ENCODE measurements at regions not wholly inside any gene's neighbourhood (a gene's known extent, or its start where the extent isn't known, plus 50 kb on each side); places are given as distances from the start of the nearest gene placed in this dataset.
A peak's percentile ranks its signal among the peaks of the same experiment; 100 is the strongest.

DNA sequence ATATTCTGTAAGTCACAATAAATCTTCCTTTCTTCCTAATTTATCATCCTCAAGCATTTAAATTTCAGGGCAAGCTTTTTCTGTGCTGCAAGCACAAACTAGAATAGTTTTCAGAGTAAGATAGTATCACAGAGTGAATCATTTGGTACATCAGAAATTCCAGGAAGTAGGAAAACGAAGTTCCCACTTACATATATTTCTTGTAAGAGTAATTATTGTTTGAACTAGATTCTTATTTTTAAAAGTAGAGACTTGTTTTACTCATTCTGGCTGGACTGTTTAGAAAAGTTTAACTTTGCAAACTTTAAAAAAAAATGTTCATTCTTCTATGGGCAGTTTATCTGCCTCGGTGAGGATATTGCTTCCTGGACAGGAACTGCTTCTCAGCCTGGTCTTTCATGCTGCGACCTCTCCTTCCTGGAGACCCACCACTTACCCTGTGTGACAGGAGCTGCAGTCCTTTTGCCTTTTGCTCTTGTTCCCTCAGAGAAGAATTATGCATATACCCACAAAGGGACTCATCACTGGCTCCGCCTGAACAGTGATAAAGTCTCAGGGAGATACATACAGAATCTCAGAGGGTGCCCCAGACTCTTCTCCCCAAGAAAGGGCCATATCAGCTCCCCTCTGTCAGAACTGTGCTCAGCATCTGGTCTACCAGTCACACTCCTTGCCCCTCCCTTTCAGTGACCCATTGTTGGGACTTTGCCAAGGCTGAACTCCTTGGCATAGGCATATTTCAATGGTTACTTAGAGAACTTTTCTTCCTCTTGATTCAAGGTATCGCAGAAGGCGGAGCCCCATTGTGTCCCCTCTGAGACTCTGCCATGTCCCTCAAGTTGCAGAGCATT is 102.7 kb upstream of the CD55 start:
- Histone ChIP-seq H3K9me3 (ENCODE audit: control insufficient read depth in 2 of 2, low read length in 2 of 2) (peaks cover 5% of the 10 kb centered on the region in 2 experiments), H3K27me3 (ENCODE audit: control insufficient read depth, insufficient read depth, low read length) (peaks cover 10% of the 10 kb centered on the region), H3K4me3 (ENCODE audit: low read depth, low read length) (no peak overlapping the region), H3K4me1 (ENCODE audit: control insufficient read depth, insufficient read depth, low read length, poor library complexity, severe bottlenecking) (no peaks in the 10 kb centered on the region), H3K27ac (ENCODE audit: insufficient read depth, low read length, poor library complexity, severe bottlenecking) (no peak overlapping the region), H3K36me3 (ENCODE audit: control insufficient read depth, insufficient read depth, low read length) (no peaks in the 10 kb centered on the region)
- Mint-ChIP-seq H3K4me1 (peaks cover 0 to 2% (median 0%) of the 10 kb centered on the region in 4 donors), H3K9me3 (peaks cover 0 to 9% (median 2%) of the 10 kb centered on the region in 7 donors), H3K27me3 (peaks cover 6% of the 10 kb centered on the region), H3K4me3 (no peak overlapping the region), H3K27ac (no peak overlapping the region), H3K36me3 (no peaks in the 10 kb centered on the region)
- DNase-seq (no peak), ATAC-seq (ENCODE audit: low read depth in 2 of 2) (no peak)

GRCh38 chr1:207219979-207220889 is 101.2 kb upstream of the CD55 start:
- peaks cover 0 to 2% (median 0%) of the 10 kb centered on the region in 4 donors for H3K4me1 Mint-ChIP-seq
- no peak overlapping the region for H3K27ac Mint-ChIP-seq
- Histone ChIP-seq H3K27me3 (ENCODE audit: control insufficient read depth, insufficient read depth, low read length) (peaks cover 10% of the 10 kb centered on the region), H3K4me1 (ENCODE audit: control insufficient read depth, insufficient read depth, low read length, poor library complexity, severe bottlenecking) (no peaks in the 10 kb centered on the region), H3K36me3 (ENCODE audit: control insufficient read depth, insufficient read depth, low read length) (no peaks in the 10 kb centered on the region), H3K4me3 (ENCODE audit: low read depth, low read length) (no peak overlapping the region), H3K27ac (ENCODE audit: insufficient read depth, low read length, poor library complexity, severe bottlenecking) (no peak overlapping the region), H3K9me3 (ENCODE audit: control insufficient read depth in 2 of 2, low read length in 2 of 2) (no peaks in the 10 kb centered on the region)
- ATAC-seq (ENCODE audit: low read depth in 2 of 2) = no peak
- H3K27me3 Mint-ChIP-seq = peaks cover 6% of the 10 kb centered on the region
- H3K9me3 Mint-ChIP-seq = peaks cover 0 to 2% (median 0%) of the 10 kb centered on the region in 7 donors
- no peak for DNase-seq
- H3K36me3 Mint-ChIP-seq = no peaks in the 10 kb centered on the region
- H3K4me3 Mint-ChIP-seq = no peak overlapping the region

GRCh38 chr1:207221934-207222351 is 99.5 kb upstream of the CD55 start:
- Histone ChIP-seq H3K9me3 (ENCODE audit: control insufficient read depth in 2 of 2, low read length in 2 of 2) (no peaks in the 10 kb centered on the region), H3K27me3 (ENCODE audit: control insufficient read depth, insufficient read depth, low read length) (peaks cover 10% of the 10 kb centered on the region), H3K27ac (ENCODE audit: insufficient read depth, low read length, poor library complexity, severe bottlenecking) (no peak overlapping the region), H3K36me3 (ENCODE audit: control insufficient read depth, insufficient read depth, low read length) (no peaks in the 10 kb centered on the region), H3K4me3 (ENCODE audit: low read depth, low read length) (no peak overlapping the region), H3K4me1 (ENCODE audit: control insufficient read depth, insufficient read depth, low read length, poor library complexity, severe bottlenecking) (no peaks in the 10 kb centered on the region)
- Mint-ChIP-seq H3K27me3 (peaks cover 6% of the 10 kb centered on the region), H3K4me3 (no peak overlapping the region), H3K36me3 (no peaks in the 10 kb centered on the region), H3K9me3 (peaks cover 0 to 2% (median 0%) of the 10 kb centered on the region in 7 donors), H3K4me1 (peaks cover 0 to 2% (median 0%) of the 10 kb centered on the region in 4 donors), H3K27ac (no peak overlapping the region)
- no peak for DNase-seq
- no peak for ATAC-seq (ENCODE audit: low read depth in 2 of 2)

GRCh38 chr1:207223162-207223561 is 98.3 kb upstream of the CD55 start:
- Mint-ChIP-seq H3K9me3 (peaks cover 0 to 2% (median 0%) of the 10 kb centered on the region in 7 donors), H3K27ac (no peak overlapping the region), H3K4me3 (peak overlapping the region in 1 of 4 donors; percentile 5), H3K27me3 (peaks cover 6% of the 10 kb centered on the region), H3K36me3 (no peaks in the 10 kb centered on the region), H3K4me1 (peaks cover 0 to 2% (median 0%) of the 10 kb centered on the region in 4 donors)
- Histone ChIP-seq H3K27me3 (ENCODE audit: control insufficient read depth, insufficient read depth, low read length) (peaks cover 10% of the 10 kb centered on the region), H3K4me3 (ENCODE audit: low read depth, low read length) (no peak overlapping the region), H3K9me3 (ENCODE audit: control insufficient read depth in 2 of 2, low read length in 2 of 2) (no peaks in the 10 kb centered on the region), H3K27ac (ENCODE audit: insufficient read depth, low read length, poor library complexity, severe bottlenecking) (no peak overlapping the region), H3K4me1 (ENCODE audit: control insufficient read depth, insufficient read depth, low read length, poor library complexity, severe bottlenecking) (no peaks in the 10 kb centered on the region), H3K36me3 (ENCODE audit: control insufficient read depth, insufficient read depth, low read length) (no peaks in the 10 kb centered on the region)
- ATAC-seq (ENCODE audit: low read depth in 2 of 2) = no peak
- DNase-seq = no peak

- Mint-ChIP-seq H3K36me3 (no peaks in the 10 kb centered on the region), H3K9me3 (peaks cover 0 to 2% (median 0%) of the 10 kb centered on the region in 7 donors), H3K4me3 (no peak overlapping the region), H3K4me1 (no peaks in the 10 kb centered on the region), H3K27ac (no peak overlapping the region), H3K27me3 (peaks cover 11% of the 10 kb centered on the region)
- Histone ChIP-seq H3K9me3 (ENCODE audit: control insufficient read depth in 2 of 2, low read length in 2 of 2) (no peaks in the 10 kb centered on the region), H3K4me3 (ENCODE audit: low read depth, low read length) (no peak overlapping the region), H3K27ac (ENCODE audit: insufficient read depth, low read length, poor library complexity, severe bottlenecking) (no peak overlapping the region), H3K36me3 (ENCODE audit: control insufficient read depth, insufficient read depth, low read length) (no peaks in the 10 kb centered on the region), H3K27me3 (ENCODE audit: control insufficient read depth, insufficient read depth, low read length) (peaks cover 10% of the 10 kb centered on the region), H3K4me1 (ENCODE audit: control insufficient read depth, insufficient read depth, low read length, poor library complexity, severe bottlenecking) (no peaks in the 10 kb centered on the region)
- ATAC-seq (ENCODE audit: low read depth in 2 of 2) = no peak
- DNase-seq = no peak
These were observed 96.8 kb upstream of the CD55 start for GRCh38 chr1:207224666-207225065.

DNA sequence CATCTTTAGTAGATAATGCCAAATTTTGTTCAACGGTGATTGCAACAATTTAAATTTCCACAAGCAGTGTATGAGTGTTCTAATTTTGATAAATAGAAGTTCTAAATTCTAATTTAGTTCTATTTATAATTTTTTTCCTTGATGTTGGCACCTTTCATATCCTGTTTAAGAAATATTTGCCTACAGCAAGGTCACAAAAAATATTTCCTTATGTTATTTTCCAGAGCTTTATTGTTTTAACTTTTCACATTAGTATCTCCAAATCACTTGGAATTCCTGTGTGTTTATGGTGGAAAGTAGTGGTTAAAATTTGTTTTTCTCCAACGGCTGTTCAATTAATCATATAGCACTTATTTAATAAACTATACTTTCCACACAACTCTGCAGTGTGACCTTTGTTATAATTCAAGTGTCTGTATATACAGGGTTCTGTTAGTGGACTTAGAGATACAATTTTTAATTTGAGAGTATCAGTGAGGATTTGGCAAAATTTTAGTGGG is 94.3 kb upstream of the CD55 start:
- H3K4me1 Mint-ChIP-seq = no peaks in the 10 kb centered on the region
- Histone ChIP-seq H3K4me1 (ENCODE audit: control insufficient read depth, insufficient read depth, low read length, poor library complexity, severe bottlenecking) (no peaks in the 10 kb centered on the region), H3K27me3 (ENCODE audit: control insufficient read depth, insufficient read depth, low read length) (peaks cover 4% of the 10 kb centered on the region), H3K4me3 (ENCODE audit: low read depth, low read length) (no peak overlapping the region), H3K27ac (ENCODE audit: insufficient read depth, low read length, poor library complexity, severe bottlenecking) (no peak overlapping the region), H3K36me3 (ENCODE audit: control insufficient read depth, insufficient read depth, low read length) (no peaks in the 10 kb centered on the region), H3K9me3 (ENCODE audit: control insufficient read depth in 2 of 2, low read length in 2 of 2) (no peaks in the 10 kb centered on the region)
- peaks cover 15% of the 10 kb centered on the region for H3K27me3 Mint-ChIP-seq
- no peaks in the 10 kb centered on the region for H3K36me3 Mint-ChIP-seq
- H3K27ac Mint-ChIP-seq = no peak overlapping the region
- no peak overlapping the region for H3K4me3 Mint-ChIP-seq
- H3K9me3 Mint-ChIP-seq = peaks cover 0 to 2% (median 0%) of the 10 kb centered on the region in 7 donors
- ATAC-seq (ENCODE audit: low read depth in 2 of 2) = no peak
- no peak for DNase-seq

GRCh38 chr1:207228987-207229386 is 92.5 kb upstream of the CD55 start:
- no peaks in the 10 kb centered on the region for H3K36me3 Mint-ChIP-seq
- Histone ChIP-seq H3K9me3 (ENCODE audit: control insufficient read depth in 2 of 2, low read length in 2 of 2) (no peaks in the 10 kb centered on the region), H3K4me3 (ENCODE audit: low read depth, low read length) (no peak overlapping the region), H3K4me1 (ENCODE audit: control insufficient read depth, insufficient read depth, low read length, poor library complexity, severe bottlenecking) (no peaks in the 10 kb centered on the region), H3K27ac (ENCODE audit: insufficient read depth, low read length, poor library complexity, severe bottlenecking) (no peak overlapping the region), H3K27me3 (ENCODE audit: control insufficient read depth, insufficient read depth, low read length) (no peaks in the 10 kb centered on the region), H3K36me3 (ENCODE audit: control insufficient read depth, insufficient read depth, low read length) (no peaks in the 10 kb centered on the region)
- H3K9me3 Mint-ChIP-seq = no peaks in the 10 kb centered on the region
- H3K4me1 Mint-ChIP-seq = no peaks in the 10 kb centered on the region
- ATAC-seq (ENCODE audit: low read depth in 2 of 2) (no peak), DNase-seq (no peak)
- no peak overlapping the region for H3K4me3 Mint-ChIP-seq
- no peak overlapping the region for H3K27ac Mint-ChIP-seq
- peaks cover 8% of the 10 kb centered on the region for H3K27me3 Mint-ChIP-seq
